NK-92 treated with Interleukin-12 subunit alpha and Interleukin-12 subunit beta, amount 100 ng/mL, for 24 hours (cell line): ENCODE measurements at regions not wholly inside any gene's neighbourhood (a gene's known extent, or its start where the extent isn't known, plus 50 kb on each side); places are given as distances from the start of the nearest gene placed in this dataset.

ENCODE experiments used
- DNase-seq: peaks from one replicate; lab custom pipeline; 2025; lab: John Stamatoyannopoulos, UW

- no peak for DNase-seq
These were observed 405.9 kb downstream of the NR2F2 start for GRCh38 chr15:96736384-96736783.

DNA sequence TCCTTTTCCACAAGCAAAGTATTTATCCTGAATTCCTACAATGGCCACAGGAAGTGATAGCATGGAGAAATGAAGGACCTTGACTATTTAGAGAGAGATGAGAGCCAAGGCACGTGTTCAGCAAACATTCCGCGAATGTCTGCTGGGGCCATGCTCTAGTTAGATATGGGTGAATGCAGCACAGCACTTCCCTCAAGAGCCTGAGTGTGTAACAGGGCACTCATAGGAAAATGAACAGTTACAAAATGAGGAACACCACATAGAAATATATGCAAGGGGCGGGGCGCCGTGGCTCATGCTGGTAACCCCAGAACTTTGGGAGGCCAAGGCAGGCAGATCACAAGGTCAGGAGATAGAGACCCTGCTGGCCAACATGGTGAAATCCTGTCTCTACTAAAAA is 406.9 kb downstream of the NR2F2 start:
- DNase-seq: no peak

GRCh38 chr15:96746665-96747064 is 416.2 kb downstream of the NR2F2 start:
- DNase-seq: no peak

DNA sequence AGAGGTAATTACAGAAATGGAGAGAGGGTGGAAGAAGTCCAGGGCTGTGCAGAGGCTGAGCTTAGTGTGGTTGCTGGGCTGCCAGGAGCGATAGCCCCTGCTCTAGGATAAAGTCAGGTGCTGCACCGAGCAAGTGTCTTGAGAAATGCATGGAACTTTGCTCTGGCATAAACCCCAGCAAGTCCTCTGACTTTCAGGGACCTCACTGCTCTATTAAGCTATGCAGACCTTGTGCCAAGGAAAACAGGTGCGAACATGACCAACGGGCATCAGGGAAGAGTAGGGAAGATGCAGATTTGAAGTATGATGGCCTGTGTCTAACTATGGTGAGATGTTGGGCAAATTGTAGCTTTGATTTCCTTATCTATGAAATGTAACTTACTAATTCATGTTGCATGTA is 416.8 kb downstream of the NR2F2 start:
- no peak for DNase-seq

DNA sequence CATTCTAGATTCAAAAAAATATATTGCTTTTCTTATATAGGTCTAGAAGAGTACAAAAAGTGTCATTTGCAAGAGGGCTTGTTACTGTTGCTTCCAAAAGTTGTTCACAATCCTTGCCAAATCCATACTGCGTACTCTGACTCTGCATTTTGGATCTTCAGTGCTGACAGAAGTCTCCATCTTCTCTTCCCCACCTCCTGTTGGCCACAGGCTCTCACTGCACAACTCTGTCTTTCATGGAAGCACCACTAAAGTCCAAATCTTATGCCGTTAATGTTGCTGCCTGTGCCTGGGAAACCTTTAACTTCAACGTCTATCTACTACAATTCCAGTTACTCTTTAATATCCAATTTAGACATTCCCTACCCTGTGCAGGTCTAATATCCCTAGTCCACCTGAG is 419.9 kb downstream of the NR2F2 start:
- DNase-seq: no peak

DNA sequence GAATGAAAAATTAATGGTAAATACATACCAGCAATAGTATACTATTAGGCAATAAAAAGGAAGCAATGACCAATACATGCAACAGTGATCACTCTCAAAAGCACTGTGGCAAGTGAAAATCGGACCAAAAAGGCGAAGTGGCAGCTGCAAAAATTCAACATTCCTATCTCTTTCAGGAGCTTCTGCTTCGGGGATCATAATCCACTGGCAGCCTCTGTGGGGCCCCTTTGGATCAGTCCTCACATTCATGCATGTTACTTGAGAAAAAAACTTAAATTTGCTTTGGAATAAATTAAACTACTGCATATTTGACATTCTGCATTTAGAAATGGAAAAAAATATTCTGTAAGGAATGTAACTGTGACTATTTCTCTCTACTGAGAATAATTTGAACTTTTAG is 425.6 kb downstream of the NR2F2 start:
- no peak for DNase-seq

GRCh38 chr15:96756656-96757055 is 426.2 kb downstream of the NR2F2 start:
- DNase-seq: no peak

- no peak for DNase-seq
These were observed 432.1 kb downstream of the NR2F2 start for GRCh38 chr15:96762566-96762965.

DNA sequence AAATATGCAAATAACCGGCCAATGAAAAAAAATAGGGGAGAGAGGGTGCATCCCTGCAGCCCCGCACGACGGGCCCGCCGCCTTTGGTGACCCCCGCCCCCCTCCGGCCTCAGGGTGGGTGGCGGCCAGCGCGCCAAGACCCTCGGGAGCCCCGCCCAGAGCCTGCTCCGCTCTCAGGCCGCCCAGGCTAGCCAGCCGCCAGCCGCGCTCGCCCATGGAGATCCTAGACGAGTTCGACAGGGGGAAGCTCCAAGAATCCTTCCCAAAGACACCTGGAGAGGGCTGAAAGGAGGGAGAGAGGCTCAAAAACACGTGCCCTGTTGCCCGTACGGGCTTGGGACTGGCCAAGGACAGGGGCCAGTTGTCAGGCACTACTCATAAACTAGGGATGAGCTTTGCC is 434.0 kb downstream of the NR2F2 start:
- no peak for DNase-seq

- DNase-seq: no peak
These were observed 434.4 kb downstream of the NR2F2 start for GRCh38 chr15:96764946-96765345.

- no peak for DNase-seq
These were observed 435.9 kb downstream of the NR2F2 start for GRCh38 chr15:96766366-96766765.

DNA sequence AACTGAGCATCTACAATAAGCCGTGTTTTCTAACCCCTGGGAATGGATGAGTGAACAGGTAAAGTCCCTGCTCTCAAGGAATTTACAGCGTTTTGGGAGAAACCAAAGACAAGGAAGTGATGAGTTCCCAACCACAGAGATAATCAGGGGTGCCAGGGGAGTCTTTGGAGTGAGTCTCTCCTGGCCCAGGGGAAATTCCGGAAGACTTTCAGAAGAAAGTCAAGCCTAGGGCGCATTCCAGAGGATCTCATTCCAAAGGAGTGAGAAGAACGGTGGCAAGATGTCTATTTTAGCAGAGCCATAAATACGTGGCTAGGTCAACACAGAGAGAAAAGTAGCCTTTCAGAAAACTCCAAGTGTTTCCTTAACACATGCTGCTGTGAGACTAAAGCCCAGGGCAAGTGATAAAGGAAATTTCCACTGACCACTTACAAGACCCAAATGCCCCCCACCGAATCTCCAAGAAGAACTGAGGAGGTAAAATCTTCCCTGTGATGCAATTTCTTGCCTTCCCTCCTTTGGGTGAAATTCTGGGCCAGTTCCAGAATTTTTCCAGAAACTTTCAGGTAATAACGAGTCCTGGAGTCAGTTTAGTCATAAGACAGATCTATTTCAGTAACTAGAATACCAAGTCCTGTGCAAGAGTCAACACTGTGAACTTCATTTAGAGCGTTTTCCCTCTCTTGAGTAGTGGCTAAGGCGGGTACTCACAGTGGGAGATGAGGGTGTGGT is 437.4 kb downstream of the NR2F2 start:
- DNase-seq: no peak

DNA sequence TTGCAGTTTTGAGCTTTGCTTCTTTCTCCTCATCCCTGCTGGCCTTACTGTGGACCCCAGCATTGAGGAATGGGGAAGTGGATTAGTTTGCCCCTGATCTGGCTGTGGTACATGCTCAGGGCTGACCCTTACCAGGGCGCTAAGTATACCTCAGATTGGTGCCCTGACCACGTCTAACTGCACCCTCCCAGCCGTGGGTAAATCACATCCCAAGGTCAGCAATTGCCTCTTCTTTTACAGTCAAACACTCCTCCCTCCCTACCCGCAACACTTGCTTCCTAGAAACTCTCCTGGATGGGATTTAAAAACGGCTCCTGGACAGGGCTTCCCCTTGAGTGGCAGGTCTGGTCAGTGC is 437.9 kb downstream of the NR2F2 start:
- DNase-seq: no peak

DNA sequence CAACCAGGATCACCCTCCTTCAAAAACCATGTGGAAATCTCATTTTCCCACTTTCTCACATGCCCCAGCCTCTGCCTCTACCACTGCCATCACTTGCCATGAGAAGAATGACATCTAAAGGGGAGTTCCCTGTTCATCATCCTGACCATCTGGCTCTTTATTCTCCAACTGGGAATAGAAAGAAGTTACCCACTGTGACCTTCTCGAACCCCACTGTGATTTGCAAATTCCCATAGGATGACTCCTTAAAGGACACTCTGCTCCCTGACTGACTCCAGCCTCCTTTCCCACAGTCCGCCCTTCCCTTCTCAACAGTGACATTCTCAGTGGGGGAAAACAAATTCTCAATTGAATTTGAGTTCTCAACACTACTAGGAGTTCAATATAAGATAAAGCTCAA is 440.5 kb downstream of the NR2F2 start:
- DNase-seq: no peak

GRCh38 chr15:96774216-96774615 is 443.7 kb downstream of the NR2F2 start:
- DNase-seq: no peak

- DNase-seq: no peak
These were observed 453.2 kb downstream of the NR2F2 start for GRCh38 chr15:96783746-96784145.

- DNase-seq: no peak
These were observed 459.5 kb downstream of the NR2F2 start for GRCh38 chr15:96790004-96790403.

GRCh38 chr15:96792216-96792615 is 461.7 kb downstream of the NR2F2 start:
- DNase-seq: no peak

DNA sequence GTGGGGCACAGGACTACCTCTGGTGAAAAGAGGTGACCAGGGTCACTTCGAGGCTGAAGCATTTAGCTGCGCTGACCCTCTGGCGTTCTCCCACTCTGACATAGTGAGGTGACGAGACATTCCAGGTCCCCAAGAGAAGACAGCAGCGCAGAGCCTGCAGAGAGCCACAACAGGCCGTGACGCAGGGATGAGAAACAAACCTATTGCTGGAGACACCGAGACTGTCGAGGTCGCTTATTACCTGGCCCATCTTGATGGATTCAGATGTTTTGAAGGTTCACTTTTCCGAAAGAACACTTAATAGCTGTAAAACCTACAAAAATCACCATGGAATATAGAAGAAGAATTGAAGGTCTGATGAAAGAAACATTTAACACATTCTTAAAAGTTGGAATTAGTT is 466.3 kb downstream of the NR2F2 start:
- DNase-seq: no peak

- DNase-seq: no peak
These were observed 471.2 kb downstream of the NR2F2 start for GRCh38 chr15:96801576-96802150.

GRCh38 chr15:96802611-96803255 is 472.2 kb downstream of the NR2F2 start:
- DNase-seq: no peak

GRCh38 chr15:96804754-96805153 is 474.3 kb downstream of the NR2F2 start:
- no peak for DNase-seq

DNA sequence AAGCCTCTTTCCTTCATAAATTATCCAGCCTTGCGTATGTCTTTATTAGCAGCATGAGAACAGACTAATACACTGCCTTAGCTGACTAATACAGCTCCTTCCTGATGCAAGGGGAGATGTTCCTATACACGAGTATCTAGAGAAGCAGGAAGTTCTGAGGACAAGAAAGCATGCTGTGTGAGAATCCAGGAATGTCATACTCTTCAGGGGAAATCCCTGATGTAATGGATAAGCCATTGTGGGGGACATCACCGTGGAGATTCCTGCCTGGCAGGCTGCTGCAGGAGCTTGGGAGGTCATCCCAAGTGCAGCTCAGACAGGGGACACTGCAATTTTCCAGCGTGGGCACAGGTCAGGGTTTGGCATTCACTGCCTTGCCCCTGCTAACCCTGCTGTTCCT is 476.9 kb downstream of the NR2F2 start:
- DNase-seq: no peak

GRCh38 chr15:96817900-96818299 is 487.4 kb downstream of the NR2F2 start:
- no peak for DNase-seq
